H9 (cell line): ENCODE measurements at regions not wholly inside any gene's neighbourhood (a gene's known extent, or its start where the extent isn't known, plus 50 kb on each side); places are given as distances from the start of the nearest gene placed in this dataset.

Experiments used
- DNase-seq: peaks from one replicate; pipeline ENCODE4 v3.0.0-alpha.2; 2017
- H2AFZ ChIP-seq: one replicate; pipeline ENCODE4 v1.6.1; 2013; ENCODE audit warnings: mild to moderate bottlenecking, low read length, control low read depth, moderate library complexity
- H2AK5ac ChIP-seq: 2 replicates; pipeline ENCODE4 v1.6.1; 2013; ENCODE audit warnings: low read length, control low read depth, mixed read lengths; ENCODE audit not compliant: insufficient read length
- H2BK120ac ChIP-seq: one replicate; pipeline ENCODE4 v1.6.1; 2013; ENCODE audit warnings: low read depth, mild to moderate bottlenecking, low read length, control low read depth, inconsistent platforms; ENCODE audit not compliant: poor library complexity, severe bottlenecking
- H2BK12ac ChIP-seq: 2 replicates; pipeline ENCODE4 v1.6.1; 2013; ENCODE audit warnings: low read length, control low read depth, mixed read lengths, low read depth; ENCODE audit not compliant: insufficient read length
- H2BK15ac ChIP-seq: 2 replicates; pipeline ENCODE4 v1.6.1; 2013; ENCODE audit warnings: low read depth, low read length, control low read depth
- H2BK20ac ChIP-seq: one replicate; pipeline ENCODE4 v1.6.1; 2013; ENCODE audit warnings: low read depth, mild to moderate bottlenecking, low read length, control low read depth, inconsistent platforms; ENCODE audit not compliant: poor library complexity, severe bottlenecking
- H2BK5ac ChIP-seq: 2 replicates; pipeline ENCODE4 v1.6.1; 2013; ENCODE audit warnings: low read length, control low read depth, mixed read lengths; ENCODE audit not compliant: insufficient read length
- H3K14ac ChIP-seq: 2 replicates; pipeline ENCODE4 v1.6.1; 2013; ENCODE audit warnings: low read length, control low read depth; ENCODE audit not compliant: insufficient read depth
- H3K18ac ChIP-seq: 2 replicates; pipeline ENCODE4 v1.6.1; 2013; ENCODE audit warnings: low read depth, mild to moderate bottlenecking, mixed read lengths, low read length, control low read depth; ENCODE audit not compliant: insufficient read length
- H3K23ac ChIP-seq: 2 replicates; pipeline ENCODE4 v1.6.1; 2013; ENCODE audit warnings: low read length, control low read depth, mixed read lengths, low read depth; ENCODE audit not compliant: insufficient read length
- H3K23me2 ChIP-seq: 2 replicates; pipeline ENCODE4 v1.6.1; 2013; ENCODE audit warnings: low read depth, mild to moderate bottlenecking, mixed read lengths, low read length, control low read depth; ENCODE audit not compliant: insufficient read length, poor library complexity, severe bottlenecking
- H3K27ac ChIP-seq: 2 replicates; pipeline ENCODE4 v1.5.1; 2013; ENCODE audit warnings: low read length, control low read depth, mixed read lengths, low read depth; ENCODE audit not compliant: insufficient read length
- H3K27me3 ChIP-seq: 2 replicates; pipeline ENCODE4 v1.6.1; 2013; ENCODE audit warnings: low read length, control low read depth, inconsistent platforms; ENCODE audit not compliant: insufficient read depth
- H3K4ac ChIP-seq: 2 replicates; pipeline ENCODE4 v1.6.1; 2013; ENCODE audit warnings: low read depth, mild to moderate bottlenecking, control low read depth, inconsistent platforms, low read length, moderate library complexity
- H3K4me1 ChIP-seq: 2 replicates; pipeline ENCODE4 v1.6.1; 2013; ENCODE audit warnings: low read length, control low read depth, inconsistent platforms; ENCODE audit not compliant: insufficient read depth
- H3K4me2 ChIP-seq: 2 replicates; pipeline ENCODE4 v1.6.1; 2013; ENCODE audit warnings: low read length, control low read depth, mixed read lengths; ENCODE audit not compliant: insufficient read length, insufficient read depth
- H3K56ac ChIP-seq: 2 replicates; pipeline ENCODE4 v1.6.1; 2013; ENCODE audit warnings: low read depth, mild to moderate bottlenecking, mixed read lengths, low read length, control low read depth; ENCODE audit not compliant: insufficient read length
- H3K79me1 ChIP-seq: 2 replicates; pipeline ENCODE4 v1.6.1; 2013; ENCODE audit warnings: low read depth, mild to moderate bottlenecking, moderate library complexity, low read length, control low read depth, inconsistent platforms; ENCODE audit not compliant: insufficient read depth, poor library complexity, severe bottlenecking
- H3K79me2 ChIP-seq: 2 replicates; pipeline ENCODE4 v1.6.1; 2013; ENCODE audit warnings: low read length, control low read depth, inconsistent platforms; ENCODE audit not compliant: insufficient read depth
- H3K9ac ChIP-seq: 2 replicates; pipeline ENCODE4 v1.6.1; 2013; ENCODE audit warnings: low read length, control low read depth, mixed read lengths; ENCODE audit not compliant: insufficient read length; ENCODE audit errors: extremely low read depth
- H3K9me3 ChIP-seq: one replicate; pipeline ENCODE4 v1.6.1; 2013; ENCODE audit warnings: low read depth, low read length, inconsistent platforms; ENCODE audit not compliant: control insufficient read depth
- H3T11ph ChIP-seq: one replicate; pipeline ENCODE4 v1.6.1; 2013; ENCODE audit warnings: mild to moderate bottlenecking, low read length, control low read depth, inconsistent platforms
- H4K20me1 ChIP-seq: one replicate; pipeline ENCODE4 v1.6.1; 2013; ENCODE audit not compliant: control insufficient read depth, insufficient read length, insufficient read depth
- H4K5ac ChIP-seq: 2 replicates; pipeline ENCODE4 v1.6.1; 2013; ENCODE audit warnings: low read depth, mild to moderate bottlenecking, mixed read lengths, low read length, control low read depth; ENCODE audit not compliant: insufficient read length
- H4K8ac ChIP-seq: replicated peaks from 2 replicates; pipeline ENCODE4 v1.6.1; 2013; ENCODE audit warnings: low read length, control low read depth, mixed read lengths, low read depth; ENCODE audit not compliant: insufficient read length
- H4K91ac ChIP-seq: 2 replicates; pipeline ENCODE4 v1.6.1; 2013; ENCODE audit warnings: low read depth, mild to moderate bottlenecking, moderate library complexity, mixed read lengths, low read length, control low read depth; ENCODE audit not compliant: insufficient read length
- H3K27ac Mint-ChIP-seq, 3 experiments: 2 replicates in 2 of 3; 3 replicates in 1 of 3; pipeline ENCODE4 v1.8.0; 2020 to 2021; ENCODE audit warnings: mixed read lengths in 3 of 3, mild to moderate bottlenecking in 1 of 3, moderate library complexity in 1 of 3
- H3K27me3 Mint-ChIP-seq: 2 replicates; pipeline ENCODE4 v1.8.0; 2021; ENCODE audit warnings: low read depth, mild to moderate bottlenecking, moderate library complexity, mixed read lengths
- H3K36me3 Mint-ChIP-seq, 3 experiments: 2 replicates in 2 of 3; 3 replicates in 1 of 3; pipeline ENCODE4 v1.8.0; 2020 to 2021; ENCODE audit warnings: low read depth in 3 of 3, mixed read lengths in 3 of 3; ENCODE audit not compliant: insufficient read depth in 1 of 3
- H3K4me1 Mint-ChIP-seq, 2 experiments: 2 replicates each; pipeline ENCODE4 v1.8.0; 2020; ENCODE audit warnings: mixed read lengths in 2 of 2
- H3K4me3 Mint-ChIP-seq, 2 experiments: 2 replicates in 1 of 2; 3 replicates in 1 of 2; pipeline ENCODE4 v1.8.0; 2020 to 2021; ENCODE audit warnings: mild to moderate bottlenecking in 2 of 2, mixed read lengths in 2 of 2, moderate library complexity in 1 of 2
- H3K9me3 Mint-ChIP-seq, 2 experiments: 2 replicates in 1 of 2; 3 replicates in 1 of 2; pipeline ENCODE4 v1.8.0; 2020; ENCODE audit warnings: mild to moderate bottlenecking in 2 of 2, mixed read lengths in 2 of 2, moderate library complexity in 1 of 2
- CTCF ChIP-seq: fragments of 200-600 bp; sonication (generic); conservative IDR thresholded peaks from 3 replicates; pipeline ENCODE4 v1.8.0; 2021; ENCODE audit warnings: antibody characterized with exemption, mild to moderate bottlenecking
- WGBS: extraction: QIAGEN DNeasy Blood & Tissue Kit; methylation state at CpG from one replicate; pipeline ENCODE4 v1.1.7; 2013; ENCODE audit warnings: missing lambda C conversion rate, low lambda C conversion rate, mixed read lengths; ENCODE audit not compliant: insufficient read length; ENCODE audit errors: extremely low coverage; 5-methylcytosine and 5-hydroxymethylcytosine counted together

GRCh38 chr12:65720136-65721130, 103.8 kb upstream of the HMGA2 start:
- no peaks in the 10 kb centered on the region for H3K9me3 ChIP-seq
- H3K9ac ChIP-seq: no peak overlapping the region
- H2BK12ac ChIP-seq: no peak overlapping the region

More at GRCh38 chr12:65720136-65721130, 103.8 kb upstream of the HMGA2 start:
- Histone ChIP-seq H3K4me1 (no peaks in the 10 kb centered on the region), H4K91ac (no peak overlapping the region), H3K56ac (no peak overlapping the region), H3T11ph (no peak overlapping the region), H2AK5ac (no peak overlapping the region), H3K79me1 (no peaks in the 10 kb centered on the region), H3K79me2 (no peaks in the 10 kb centered on the region), H2AFZ (no peak overlapping the region), H3K14ac (no peak overlapping the region), H3K27ac (no peak overlapping the region), H3K18ac (no peak overlapping the region), H4K5ac (no peak overlapping the region), H4K20me1 (no peaks in the 10 kb centered on the region), H3K23ac (no peak overlapping the region), H2BK20ac (no peak overlapping the region), H2BK5ac (no peak overlapping the region), H3K4me2 (no peak overlapping the region), H3K23me2 (no peaks in the 10 kb centered on the region), H4K8ac (no peak overlapping the region), H2BK15ac (no peak overlapping the region), H3K27me3 (no peaks in the 10 kb centered on the region), H3K4ac (no peak overlapping the region), H2BK120ac (no peak overlapping the region)
- Mint-ChIP-seq H3K27ac (peak overlapping the region in 1 of 3 experiments; percentile 9; a peak in 1 of 7 replicates), H3K27me3 (no peaks in the 10 kb centered on the region), H3K4me1 (peaks cover 6 to 19% of the 10 kb centered on the region in 2 experiments), H3K4me3 (no peak overlapping the region), H3K36me3 (no peaks in the 10 kb centered on the region), H3K9me3 (no peaks in the 10 kb centered on the region; a peak in 1 of 5 replicates)
- no peak for DNase-seq
- WGBS: no CpG with 5 or more reads among the region's 15 CpGs
- no peak for TF ChIP-seq CTCF
